ENCODE measurements at regions not wholly inside any gene's neighbourhood (a gene's known extent, or its start where the extent isn't known, plus 50 kb on each side); places are given as distances from the start of the nearest gene placed in this dataset.

DNA sequence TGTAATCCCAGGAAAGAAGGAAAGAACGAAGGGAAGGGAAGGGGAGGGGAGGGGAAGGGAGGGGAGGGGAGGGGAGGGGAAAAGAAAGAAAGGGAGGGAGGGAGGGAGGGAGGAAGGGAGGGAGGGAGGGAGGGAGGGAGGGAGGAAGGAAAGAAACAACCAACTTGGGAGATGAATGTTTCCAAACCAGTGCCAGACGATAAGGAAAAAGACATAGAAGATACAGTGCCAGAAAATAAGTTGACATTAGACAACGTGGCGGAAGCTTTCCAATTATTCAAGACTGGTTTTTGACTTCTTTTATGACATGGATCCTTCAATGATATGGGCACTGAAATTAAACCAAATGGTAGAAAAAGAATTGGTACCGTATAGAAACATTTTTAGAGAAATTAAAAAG is 181.2 kb upstream of the POU5F2 start:
- TF ChIP-seq, protein P1, sequence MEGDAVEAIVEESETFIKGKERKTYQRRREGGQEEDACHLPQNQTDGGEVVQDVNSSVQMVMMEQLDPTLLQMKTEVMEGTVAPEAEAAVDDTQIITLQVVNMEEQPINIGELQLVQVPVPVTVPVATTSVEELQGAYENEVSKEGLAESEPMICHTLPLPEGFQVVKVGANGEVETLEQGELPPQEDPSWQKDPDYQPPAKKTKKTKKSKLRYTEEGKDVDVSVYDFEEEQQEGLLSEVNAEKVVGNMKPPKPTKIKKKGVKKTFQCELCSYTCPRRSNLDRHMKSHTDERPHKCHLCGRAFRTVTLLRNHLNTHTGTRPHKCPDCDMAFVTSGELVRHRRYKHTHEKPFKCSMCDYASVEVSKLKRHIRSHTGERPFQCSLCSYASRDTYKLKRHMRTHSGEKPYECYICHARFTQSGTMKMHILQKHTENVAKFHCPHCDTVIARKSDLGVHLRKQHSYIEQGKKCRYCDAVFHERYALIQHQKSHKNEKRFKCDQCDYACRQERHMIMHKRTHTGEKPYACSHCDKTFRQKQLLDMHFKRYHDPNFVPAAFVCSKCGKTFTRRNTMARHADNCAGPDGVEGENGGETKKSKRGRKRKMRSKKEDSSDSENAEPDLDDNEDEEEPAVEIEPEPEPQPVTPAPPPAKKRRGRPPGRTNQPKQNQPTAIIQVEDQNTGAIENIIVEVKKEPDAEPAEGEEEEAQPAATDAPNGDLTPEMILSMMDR (IDR thresholded peaks at IDR 0.05; ENCODE audit: poor library complexity, severe bottlenecking): no peak
- Histone ChIP-seq H3K4me3 (ENCODE audit: severe bottlenecking) (no peak overlapping the region), H3K4me1 (ENCODE audit: insufficient read depth, poor library complexity, severe bottlenecking) (peaks cover 16% of the 10 kb centered on the region), H3K27me3 (ENCODE audit: insufficient read depth, poor library complexity, severe bottlenecking) (no peaks in the 10 kb centered on the region), H3K27ac (ENCODE audit: poor library complexity, severe bottlenecking) (no peak overlapping the region), H3K9me3 (ENCODE audit: severe bottlenecking) (no peaks in the 10 kb centered on the region), H3K36me3 (ENCODE audit: low read depth) (no peaks in the 10 kb centered on the region)
- ATAC-seq (ENCODE audit: low read depth): no peak
- DNase-seq (ENCODE audit: low spot score): no peak

DNA sequence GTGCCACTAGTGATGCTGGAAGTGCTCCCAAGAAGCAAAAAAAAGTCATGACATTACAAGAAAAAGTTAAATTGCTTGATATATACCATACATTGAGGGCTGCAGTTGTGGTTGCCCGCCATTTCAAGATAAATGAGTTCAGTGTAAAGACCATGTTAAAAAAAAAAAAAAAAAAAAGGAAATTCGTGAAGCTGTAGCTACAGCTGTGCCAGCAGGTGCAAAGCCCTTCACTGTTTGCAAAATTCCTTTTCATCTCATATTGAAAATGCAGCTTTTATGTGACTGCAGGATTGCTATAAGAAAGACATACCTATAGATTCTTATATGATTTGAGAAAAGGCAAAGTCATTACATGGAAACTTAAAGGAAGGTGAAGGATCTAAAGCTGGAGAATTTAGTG is 179.6 kb upstream of the POU5F2 start:
- ATAC-seq (ENCODE audit: low read depth) (no peak), DNase-seq (ENCODE audit: low spot score) (no peak)
- no peaks in the 10 kb centered on the region for H3K36me3 ChIP-seq (ENCODE audit: low read depth)
- H3K4me3 ChIP-seq (ENCODE audit: severe bottlenecking): no peak overlapping the region
- H3K27me3 ChIP-seq (ENCODE audit: insufficient read depth, poor library complexity, severe bottlenecking): no peaks in the 10 kb centered on the region
- TF ChIP-seq, protein P1 (IDR thresholded peaks at IDR 0.05; ENCODE audit: poor library complexity, severe bottlenecking): no peak
- no peak overlapping the region for H3K27ac ChIP-seq (ENCODE audit: poor library complexity, severe bottlenecking)
- H3K4me1 ChIP-seq (ENCODE audit: insufficient read depth, poor library complexity, severe bottlenecking): peaks cover 16% of the 10 kb centered on the region
- no peaks in the 10 kb centered on the region for H3K9me3 ChIP-seq (ENCODE audit: severe bottlenecking)

DNA sequence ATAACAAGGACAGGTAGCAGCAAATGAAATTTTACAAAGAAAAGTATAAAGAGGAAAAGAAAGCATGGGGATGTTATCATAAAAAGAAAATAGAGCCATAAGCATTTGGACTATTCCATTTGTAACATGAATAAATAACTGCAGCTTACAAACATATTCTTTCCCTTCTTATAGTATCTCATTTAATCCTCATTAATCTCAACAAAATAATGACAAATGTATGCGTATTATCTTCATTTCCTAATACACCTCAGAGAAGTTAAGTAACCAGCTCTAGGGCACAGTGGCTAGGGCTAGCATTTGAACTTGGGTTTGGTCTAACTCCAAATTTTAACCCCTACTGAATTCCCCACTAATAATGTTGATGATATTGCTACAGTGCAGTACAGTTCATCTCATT is 175.5 kb upstream of the POU5F2 start:
- H3K36me3 ChIP-seq (ENCODE audit: low read depth): no peaks in the 10 kb centered on the region
- no peaks in the 10 kb centered on the region for H3K4me1 ChIP-seq (ENCODE audit: insufficient read depth, poor library complexity, severe bottlenecking)
- ATAC-seq (ENCODE audit: low read depth): no peak
- DNase-seq (ENCODE audit: low spot score): no peak
- TF ChIP-seq, protein P1 (IDR thresholded peaks at IDR 0.05; ENCODE audit: poor library complexity, severe bottlenecking): no peak
- H3K4me3 ChIP-seq (ENCODE audit: severe bottlenecking): no peak overlapping the region
- no peak overlapping the region for H3K27ac ChIP-seq (ENCODE audit: poor library complexity, severe bottlenecking)
- H3K27me3 ChIP-seq (ENCODE audit: insufficient read depth, poor library complexity, severe bottlenecking): no peaks in the 10 kb centered on the region
- no peaks in the 10 kb centered on the region for H3K9me3 ChIP-seq (ENCODE audit: severe bottlenecking)

DNA sequence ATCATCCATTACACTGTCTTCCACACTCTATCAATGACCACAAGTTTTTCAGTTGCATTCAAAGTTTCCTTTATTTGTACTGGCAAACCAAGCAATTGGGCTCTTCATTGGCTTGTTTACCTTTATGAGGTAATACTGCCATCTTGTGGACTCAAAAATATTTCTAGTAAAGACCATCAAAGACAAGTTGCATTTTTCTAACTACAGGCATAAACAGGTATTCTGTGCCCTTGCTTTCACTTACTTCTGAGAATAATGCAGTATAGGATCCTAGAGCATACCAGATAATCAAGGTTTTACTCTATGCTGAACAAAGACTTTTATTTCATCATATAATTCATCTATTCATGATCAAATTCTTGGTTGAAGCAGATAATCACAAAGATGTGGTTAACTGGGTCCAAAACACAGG is 173.7 kb upstream of the POU5F2 start:
- 0 out of 3 replicates have a peak, but pooled peaks have one; percentile 35 for ATAC-seq (ENCODE audit: low read depth)
- no peaks in the 10 kb centered on the region for H3K4me1 ChIP-seq (ENCODE audit: insufficient read depth, poor library complexity, severe bottlenecking)
- no peak overlapping the region for H3K4me3 ChIP-seq (ENCODE audit: severe bottlenecking)
- no peaks in the 10 kb centered on the region for H3K36me3 ChIP-seq (ENCODE audit: low read depth)
- no peak for DNase-seq (ENCODE audit: low spot score)
- TF ChIP-seq, protein P1 (IDR thresholded peaks at IDR 0.05; ENCODE audit: poor library complexity, severe bottlenecking): peak; percentile 90
- no peak overlapping the region for H3K27ac ChIP-seq (ENCODE audit: poor library complexity, severe bottlenecking)
- H3K9me3 ChIP-seq (ENCODE audit: severe bottlenecking): no peaks in the 10 kb centered on the region
- H3K27me3 ChIP-seq (ENCODE audit: insufficient read depth, poor library complexity, severe bottlenecking): no peaks in the 10 kb centered on the region

DNA sequence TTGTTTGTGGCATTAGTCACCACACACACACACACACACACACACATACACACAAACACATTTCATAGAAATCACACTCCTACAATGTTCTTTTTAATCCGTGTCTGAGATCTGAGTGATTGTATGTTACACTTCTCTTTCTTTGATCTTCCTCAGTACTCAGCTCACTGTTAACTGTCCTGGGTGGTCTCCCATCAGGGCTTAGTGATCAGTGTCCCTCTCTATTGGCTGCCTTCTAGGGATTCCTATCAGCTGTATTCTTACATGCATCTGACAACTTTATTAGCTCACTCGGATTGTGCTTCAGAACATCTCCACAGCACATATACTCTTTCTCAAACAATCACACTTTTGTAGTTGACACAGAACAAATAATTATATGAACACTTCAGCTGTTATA is 170.2 kb upstream of the POU5F2 start:
- no peak for DNase-seq (ENCODE audit: low spot score)
- H3K36me3 ChIP-seq (ENCODE audit: low read depth): no peaks in the 10 kb centered on the region
- no peak for ATAC-seq (ENCODE audit: low read depth)
- H3K4me1 ChIP-seq (ENCODE audit: insufficient read depth, poor library complexity, severe bottlenecking): no peaks in the 10 kb centered on the region
- no peak overlapping the region for H3K4me3 ChIP-seq (ENCODE audit: severe bottlenecking)
- TF ChIP-seq, protein P1 (IDR thresholded peaks at IDR 0.05; ENCODE audit: poor library complexity, severe bottlenecking): no peak
- H3K27ac ChIP-seq (ENCODE audit: poor library complexity, severe bottlenecking): no peak overlapping the region
- H3K27me3 ChIP-seq (ENCODE audit: insufficient read depth, poor library complexity, severe bottlenecking): no peaks in the 10 kb centered on the region
- H3K9me3 ChIP-seq (ENCODE audit: severe bottlenecking): no peaks in the 10 kb centered on the region

Measured in RWPE2 (cell line).